GM21423 (cell line): ENCODE measurements at regions not wholly inside any gene's neighbourhood (a gene's known extent, or its start where the extent isn't known, plus 50 kb on each side); places are given as distances from the start of the nearest gene placed in this dataset.

Experiments used
- ATAC-seq: cut with Tn5 transposase; IDR thresholded peaks from one replicate; pipeline ENCODE4 v1.9.1; 2021; ENCODE audit warnings: mild to moderate bottlenecking, moderate library complexity; ENCODE audit not compliant: unreplicated experiment

- no peak for ATAC-seq
Measured at GRCh38 chr1:168865850-168866620, 137.0 kb upstream of the DPT start.

- no peak for ATAC-seq
Measured at GRCh38 chr1:168867941-168868634, 139.1 kb upstream of the DPT start.

DNA sequence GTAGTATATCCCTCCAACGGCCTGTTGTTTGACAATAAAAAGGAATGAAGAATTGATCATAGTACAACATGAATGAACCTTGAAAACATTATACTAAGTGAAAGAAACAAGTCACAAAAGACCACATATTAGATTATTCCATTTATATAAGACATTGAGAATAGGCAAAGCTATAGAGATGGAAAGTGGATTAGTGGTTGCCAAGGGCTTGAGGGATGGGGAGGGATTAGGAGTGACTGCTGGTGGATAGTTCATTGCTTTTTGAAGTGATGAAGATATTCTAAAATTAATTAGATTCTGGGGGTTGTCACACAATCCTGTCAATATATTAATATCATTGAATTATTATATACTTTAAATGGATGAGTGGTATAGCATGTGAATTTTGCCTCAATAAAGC, 142.5 kb upstream of the DPT start:
- no peak for ATAC-seq

- ATAC-seq: no peak
Measured at GRCh38 chr1:168875831-168876230, 146.8 kb upstream of the DPT start.

- no peak for ATAC-seq
Measured at GRCh38 chr1:168876830-168877229, 147.8 kb upstream of the DPT start.

DNA sequence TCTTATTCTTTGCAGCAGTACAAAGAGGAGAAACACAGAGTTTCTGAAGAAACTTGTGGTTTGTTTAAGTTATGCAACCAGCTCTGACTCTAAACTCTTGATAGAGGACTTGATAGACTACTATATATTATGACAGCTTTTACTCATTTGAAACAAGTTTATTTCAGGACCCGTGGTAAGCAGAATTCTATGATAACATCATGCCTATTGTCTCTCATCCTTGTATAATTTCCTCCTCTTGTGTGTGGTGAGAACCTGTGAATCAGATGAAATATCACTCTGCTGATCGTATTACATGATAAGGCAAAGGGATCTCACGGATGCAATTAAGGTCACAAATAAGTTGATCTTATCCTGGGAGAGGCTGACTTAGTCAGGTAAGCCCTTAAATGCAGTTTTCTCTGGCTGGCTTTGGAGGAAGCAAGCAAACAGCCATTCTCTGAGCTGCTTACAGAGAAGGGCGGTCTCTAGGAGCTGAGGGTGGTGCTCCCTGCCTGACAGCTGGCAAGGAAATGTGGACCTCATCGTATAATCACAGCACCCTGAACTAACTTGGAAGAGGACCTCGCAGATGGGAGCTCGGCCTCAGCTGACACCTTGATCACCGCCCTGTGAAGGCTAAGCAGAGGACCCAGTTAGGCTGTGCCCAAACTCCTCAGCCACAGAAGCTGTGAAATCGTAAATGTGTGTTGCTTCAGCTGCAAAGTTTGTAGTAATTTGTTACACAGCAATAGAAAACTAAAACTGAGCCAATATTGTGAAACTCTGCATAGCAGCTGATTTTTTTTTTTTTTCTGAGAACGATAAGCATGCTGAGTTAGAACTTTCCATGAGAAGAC, 151.1 kb upstream of the DPT start:
- no peak for ATAC-seq

GRCh38 chr1:168881656-168882260, 152.8 kb upstream of the DPT start:
- no peak for ATAC-seq

GRCh38 chr1:168887381-168887780, 158.4 kb upstream of the DPT start:
- ATAC-seq: no peak

- no peak for ATAC-seq
Measured at GRCh38 chr1:168888418-168888817, 159.4 kb upstream of the DPT start.

GRCh38 chr1:168892931-168893330, 163.9 kb upstream of the DPT start:
- ATAC-seq: no peak

- ATAC-seq: no peak
Measured at GRCh38 chr1:168893359-168893801, 164.4 kb upstream of the DPT start.

DNA sequence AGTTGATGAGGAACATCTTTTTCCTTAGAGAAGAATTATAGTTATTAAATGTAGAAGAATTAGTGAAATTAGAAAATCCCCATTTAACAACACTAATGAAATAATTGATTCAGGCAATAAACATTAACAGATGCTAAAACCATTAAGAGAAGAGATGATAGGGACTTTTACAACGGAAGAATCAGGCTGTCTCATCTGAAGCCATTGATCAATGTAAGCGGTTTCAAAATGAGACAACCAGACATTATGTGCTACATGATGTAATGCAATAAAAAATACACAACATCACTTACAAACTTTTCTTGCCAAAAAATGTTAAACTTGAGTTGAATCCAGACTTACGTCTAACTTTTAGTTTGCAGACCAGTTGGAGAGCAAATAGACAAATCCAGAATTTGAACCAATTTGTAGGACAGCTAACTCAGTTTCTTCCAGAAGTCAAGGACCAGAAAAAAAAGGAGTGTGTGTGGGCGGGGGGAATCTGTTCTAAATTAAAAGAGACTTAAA, 165.4 kb upstream of the DPT start:
- ATAC-seq: no peak

- no peak for ATAC-seq
Measured at GRCh38 chr1:168897249-168897648, 168.2 kb upstream of the DPT start.

GRCh38 chr1:168903237-168903830, 174.3 kb upstream of the DPT start:
- ATAC-seq: no peak

GRCh38 chr1:168905633-168906032, 176.6 kb upstream of the DPT start:
- ATAC-seq: no peak

DNA sequence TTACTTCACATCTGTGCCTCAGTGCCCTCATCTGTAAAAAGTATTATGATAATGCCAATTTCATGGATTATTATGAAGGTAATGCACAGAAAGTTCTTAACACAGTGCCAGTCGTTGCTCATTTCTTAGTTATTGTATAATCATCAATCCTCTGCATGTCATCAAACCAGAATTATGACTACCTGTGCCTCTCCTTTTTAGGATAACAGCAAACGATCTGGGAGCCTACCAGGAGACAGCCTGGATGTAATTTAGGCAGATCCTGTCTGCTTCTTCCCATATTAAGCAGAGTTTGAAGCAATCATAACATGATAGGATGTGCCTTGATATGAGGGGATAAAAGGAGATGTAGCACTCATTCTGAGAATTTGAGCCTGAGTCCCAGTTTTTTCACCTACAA, 177.4 kb upstream of the DPT start:
- ATAC-seq: no peak

DNA sequence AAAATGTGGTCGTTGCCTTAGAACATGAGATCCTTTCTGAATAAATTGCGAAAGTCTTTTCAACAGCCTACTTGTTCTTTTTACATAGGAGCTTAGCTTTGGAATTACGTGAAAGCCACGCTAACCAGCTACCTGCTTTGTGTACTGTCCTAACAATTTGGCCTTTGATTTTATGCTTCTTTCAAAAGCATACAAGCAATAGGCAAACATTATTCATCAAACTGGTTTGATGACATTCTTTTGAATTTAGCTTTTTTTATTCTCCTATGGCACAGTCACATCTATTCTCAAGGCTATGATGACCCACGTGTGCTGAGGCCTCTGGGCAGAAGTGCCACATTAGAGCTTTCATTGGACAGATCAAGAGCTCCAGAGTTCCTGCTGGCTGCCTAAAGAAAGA, 178.0 kb upstream of the DPT start:
- no peak for ATAC-seq

GRCh38 chr1:168907786-168908348, 178.9 kb upstream of the DPT start:
- ATAC-seq: no peak

GRCh38 chr1:168910403-168910802, 181.4 kb upstream of the DPT start:
- ATAC-seq: no peak

DNA sequence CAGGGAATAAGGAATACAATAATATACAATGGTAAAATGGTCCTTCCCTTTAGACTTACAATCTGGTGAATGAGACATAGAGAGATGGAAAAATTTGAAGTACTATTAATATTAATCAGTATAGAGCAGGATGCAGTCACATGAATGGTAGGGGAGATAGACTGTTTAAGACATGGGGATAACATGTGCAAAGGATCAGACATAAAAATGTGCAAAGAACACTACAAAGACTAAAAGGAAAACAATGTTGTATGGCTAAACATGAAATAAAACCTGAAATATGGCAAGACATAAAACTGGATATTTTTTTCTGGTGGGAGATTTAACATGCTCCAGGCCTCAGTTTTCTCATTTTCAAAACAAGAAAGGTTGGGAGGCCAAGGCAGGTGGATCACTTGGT, 182.4 kb upstream of the DPT start:
- no peak for ATAC-seq
